HG03342 (cell line): ENCODE measurements at regions not wholly inside any gene's neighbourhood (a gene's known extent, or its start where the extent isn't known, plus 50 kb on each side); places are given as distances from the start of the nearest gene placed in this dataset.
A peak's percentile ranks its signal among the peaks of the same experiment; 100 is the strongest.
"Not testable (repeated sequence)": the region's sequence is repeated elsewhere in the genome, so short reads cannot be mapped to it uniquely, and the experiment has no call there.

Experiments
- ATAC-seq: cut with Tn5 transposase; IDR thresholded peaks from one replicate; pipeline ENCODE4 v1.9.1; 2021; ENCODE audit warnings: mild to moderate bottlenecking, moderate library complexity; ENCODE audit not compliant: unreplicated experiment

GRCh38 chr4:179163147-179163546 lies 1720.9 kb upstream of the AGA start:
- ATAC-seq = no peak

GRCh38 chr4:179164267-179164999 lies 1722.2 kb upstream of the AGA start:
- no peak for ATAC-seq

- no peak for ATAC-seq
Observed at GRCh38 chr4:179165000-179165738, 1722.9 kb upstream of the AGA start.

GRCh38 chr4:179165862-179166261 lies 1723.6 kb upstream of the AGA start:
- no peak for ATAC-seq

- ATAC-seq = not testable (repeated sequence)
Observed at GRCh38 chr4:179170308-179170707, 1728.1 kb upstream of the AGA start.

- ATAC-seq = no peak
Observed at GRCh38 chr4:179182741-179183140, 1740.5 kb upstream of the AGA start.

GRCh38 chr4:179195887-179196286 lies 1753.7 kb upstream of the AGA start:
- no peak for ATAC-seq

- no peak for ATAC-seq
Observed at GRCh38 chr4:179196511-179196910, 1754.3 kb upstream of the AGA start.

- ATAC-seq = no peak
Observed at GRCh38 chr4:179200681-179201080, 1758.4 kb upstream of the AGA start.

GRCh38 chr4:179225594-179225993 lies 1783.4 kb upstream of the AGA start:
- ATAC-seq = no peak

- ATAC-seq = no peak
Observed at GRCh38 chr4:179248821-179249220, 1806.6 kb upstream of the AGA start.

GRCh38 chr4:179268791-179269190 lies 1826.6 kb upstream of the AGA start:
- no peak for ATAC-seq

- ATAC-seq = no peak
Observed at GRCh38 chr4:179272282-179272681, 1830.0 kb upstream of the AGA start.

GRCh38 chr4:179278647-179279046 lies 1836.4 kb upstream of the AGA start:
- no peak for ATAC-seq

- no peak for ATAC-seq
Observed at GRCh38 chr4:179285696-179286095, 1843.5 kb upstream of the AGA start.

GRCh38 chr4:179291657-179292056 lies 1849.4 kb upstream of the AGA start:
- ATAC-seq = no peak

- no peak for ATAC-seq
Observed at GRCh38 chr4:179292468-179292867, 1850.2 kb upstream of the AGA start.

- peak; percentile 95 for ATAC-seq
Observed at GRCh38 chr4:179307297-179308136, 1865.3 kb upstream of the AGA start.

- ATAC-seq = no peak
Observed at GRCh38 chr4:179313823-179314222, 1871.6 kb upstream of the AGA start.

GRCh38 chr4:179325181-179325580 lies 1882.9 kb upstream of the AGA start:
- no peak for ATAC-seq

- no peak for ATAC-seq
Observed at GRCh38 chr4:179328627-179329026, 1886.4 kb upstream of the AGA start.

GRCh38 chr4:179331362-179331761 lies 1889.1 kb upstream of the AGA start:
- ATAC-seq = no peak
